ENCODE measurements at regions not wholly inside any gene's neighbourhood (a gene's known extent, or its start where the extent isn't known, plus 50 kb on each side); places are given as distances from the start of the nearest gene placed in this dataset.

DNA sequence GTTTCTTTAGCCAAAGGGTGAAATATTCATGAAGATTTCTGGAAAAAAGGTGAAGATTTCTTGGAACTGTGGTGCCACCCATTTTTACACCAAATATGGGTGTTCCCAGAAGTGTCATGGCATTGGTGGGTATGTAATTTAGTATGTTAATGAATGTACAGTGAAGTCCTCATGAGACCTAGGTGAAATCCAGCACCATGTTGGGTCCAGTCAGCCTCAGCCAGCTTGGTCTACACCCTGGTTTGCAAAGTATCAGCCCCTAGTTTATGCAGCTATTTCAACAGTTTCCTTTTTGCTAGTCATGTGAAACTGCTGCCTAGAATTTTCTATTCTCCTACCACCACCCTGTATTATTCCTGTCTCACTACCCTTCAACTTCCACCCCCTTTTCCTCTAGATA, 63.1 kb upstream of the CXADR start:
- no peak for DNase-seq (ENCODE audit: low read depth)

DNA sequence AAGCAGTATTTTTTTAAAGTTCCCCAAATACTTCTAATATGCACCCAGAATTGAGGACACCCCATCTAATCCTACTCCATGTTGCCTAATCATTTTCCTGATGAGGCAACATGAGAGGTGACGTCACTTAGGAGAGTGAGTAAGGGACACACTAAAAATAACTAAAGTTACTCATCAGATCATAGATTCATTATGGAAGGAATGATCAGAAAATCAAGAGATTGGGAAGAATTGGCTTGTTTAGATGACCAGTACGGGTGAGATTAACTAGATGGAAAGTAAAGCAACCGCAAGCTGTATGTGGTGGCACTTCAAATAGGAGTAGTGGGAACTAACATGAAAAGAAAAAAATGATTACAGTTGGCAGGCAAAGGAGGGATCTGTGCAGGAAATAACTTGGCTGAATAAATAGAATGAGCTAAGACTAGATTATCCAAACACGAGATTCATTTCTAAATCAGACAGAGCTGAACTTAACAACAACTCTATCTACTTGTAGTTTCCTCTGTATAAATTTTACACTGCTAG, 61.4 kb upstream of the CXADR start:
- no peak for DNase-seq (ENCODE audit: low read depth)

DNA sequence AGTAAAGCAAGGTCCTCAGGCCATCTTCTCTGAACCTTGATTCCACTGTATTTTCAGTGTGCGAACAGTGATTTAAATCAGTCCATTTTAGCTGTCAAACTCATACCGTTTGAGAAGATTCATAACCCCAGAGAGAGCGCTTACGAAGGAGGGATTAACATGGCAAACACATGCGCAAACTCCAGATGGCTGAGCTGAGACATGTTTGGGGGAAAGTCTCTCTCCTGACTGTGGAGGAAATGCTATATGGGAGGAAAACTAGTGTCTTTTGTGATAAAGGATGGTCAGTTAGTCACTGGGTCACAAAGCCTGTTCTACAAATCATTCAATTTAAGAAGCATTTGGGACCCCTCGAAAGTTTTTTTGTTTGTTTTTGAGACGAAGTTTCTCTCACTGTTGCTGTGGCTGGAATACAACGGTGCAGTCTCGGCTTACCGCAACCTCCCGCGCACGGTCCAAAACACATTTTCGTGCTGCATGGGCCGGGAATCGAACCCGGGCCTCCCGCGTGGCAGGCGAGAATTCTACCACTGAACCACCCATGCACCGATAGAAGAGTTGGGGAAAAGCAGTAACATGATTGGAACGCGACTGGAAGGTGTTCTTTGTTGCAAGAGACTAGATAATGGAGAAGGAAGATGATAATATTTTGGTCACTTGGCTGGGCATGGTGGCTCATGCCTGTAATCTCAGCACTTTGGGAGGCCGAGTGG, 58.4 kb upstream of the CXADR start:
- no peak for DNase-seq (ENCODE audit: low read depth)

DNA sequence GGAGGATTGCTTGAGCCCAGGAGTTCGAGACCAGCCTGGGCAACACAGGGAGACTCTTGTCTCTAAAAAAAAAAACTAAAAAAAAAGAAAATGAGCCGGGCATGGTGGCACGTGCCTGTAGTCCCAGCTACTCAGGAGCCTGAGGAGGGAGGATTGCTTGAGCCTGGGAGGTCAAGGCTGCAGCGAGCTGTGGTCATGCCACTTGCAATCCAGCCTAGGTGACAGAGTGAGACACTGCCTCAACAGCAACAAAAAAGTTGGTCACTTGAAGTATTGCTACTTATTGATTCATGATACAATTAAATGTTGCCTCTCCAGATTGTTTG, 57.9 kb upstream of the CXADR start:
- DNase-seq (ENCODE audit: low read depth) = no peak

DNA sequence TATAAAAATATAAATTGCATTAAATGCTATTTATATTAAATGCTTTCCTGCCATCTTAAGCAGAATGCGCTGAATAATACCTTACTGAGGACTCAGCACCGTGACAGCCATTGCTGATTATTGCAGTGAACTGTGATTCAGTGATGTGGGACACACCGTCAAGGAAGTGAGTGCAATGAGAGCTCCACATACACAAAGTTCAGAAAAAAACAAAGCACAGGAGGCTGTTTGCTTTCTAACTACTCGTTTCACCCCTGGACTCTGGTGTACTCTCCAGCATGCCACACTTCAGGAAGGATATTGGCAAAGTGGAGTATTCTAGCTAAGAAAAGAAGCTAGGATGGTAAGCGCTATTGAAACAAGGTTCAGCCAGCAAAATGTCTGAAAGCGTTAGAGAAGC, 57.4 kb upstream of the CXADR start:
- DNase-seq (ENCODE audit: low read depth) = no peak

DNA sequence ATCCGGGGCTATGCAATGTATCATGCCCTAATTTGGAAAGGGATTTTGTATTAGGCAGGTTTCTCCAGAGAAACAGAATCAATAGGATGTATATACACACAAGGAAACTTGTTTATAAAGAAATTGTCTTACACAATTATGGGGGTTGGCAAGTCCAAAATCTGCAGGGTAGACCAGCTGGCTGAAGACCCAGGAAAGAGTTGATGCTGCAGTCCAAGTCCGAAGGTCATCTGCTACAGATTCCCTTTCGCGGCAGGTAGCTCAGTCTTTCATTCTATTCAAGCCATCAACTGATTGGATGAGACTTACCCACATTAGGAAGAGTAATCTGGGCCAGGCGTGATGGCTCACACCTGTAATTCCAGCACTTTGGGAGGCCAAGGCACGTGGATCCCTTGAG, 54.6 kb upstream of the CXADR start:
- no peak for DNase-seq (ENCODE audit: low read depth)

DNA sequence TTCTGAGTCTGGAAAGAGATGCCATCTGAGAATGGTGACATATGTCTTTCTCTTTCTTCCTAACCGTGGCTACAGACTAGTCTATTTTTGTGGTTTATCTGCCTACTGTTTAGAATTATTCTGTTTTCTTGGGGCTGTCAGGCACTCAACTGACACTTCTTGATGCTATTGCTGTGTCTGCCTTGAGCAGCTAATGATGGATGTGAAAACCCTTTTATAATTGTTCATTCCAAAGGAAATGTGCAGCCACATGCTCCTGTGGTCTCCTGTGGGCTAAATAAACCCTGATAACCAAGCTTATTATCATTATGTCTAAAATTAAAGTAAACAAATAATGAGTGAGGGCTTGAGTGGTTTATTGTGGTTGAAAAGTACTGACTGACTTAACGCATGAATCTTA, 52.7 kb upstream of the CXADR start:
- no peak for DNase-seq (ENCODE audit: low read depth)

DNA sequence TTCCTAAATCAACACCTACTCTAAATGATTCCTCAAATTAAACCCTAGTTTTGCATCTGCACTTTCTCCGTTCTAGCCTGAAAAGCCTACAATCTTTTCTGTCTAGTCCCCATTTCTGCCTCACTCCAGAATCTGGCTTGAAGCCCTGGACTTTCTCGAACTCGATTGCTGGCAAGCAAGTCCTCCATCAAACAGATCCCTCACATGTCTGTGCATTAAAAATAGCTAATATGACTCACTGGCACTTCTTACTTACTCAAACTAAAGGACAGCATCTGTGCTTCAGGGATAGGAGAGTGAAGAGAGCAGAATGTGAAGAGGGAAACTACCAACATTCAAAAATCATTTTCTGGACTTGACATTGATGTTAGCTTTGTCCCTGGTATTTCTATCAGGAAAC, 51.8 kb upstream of the CXADR start:
- no peak for DNase-seq (ENCODE audit: low read depth)

DNA sequence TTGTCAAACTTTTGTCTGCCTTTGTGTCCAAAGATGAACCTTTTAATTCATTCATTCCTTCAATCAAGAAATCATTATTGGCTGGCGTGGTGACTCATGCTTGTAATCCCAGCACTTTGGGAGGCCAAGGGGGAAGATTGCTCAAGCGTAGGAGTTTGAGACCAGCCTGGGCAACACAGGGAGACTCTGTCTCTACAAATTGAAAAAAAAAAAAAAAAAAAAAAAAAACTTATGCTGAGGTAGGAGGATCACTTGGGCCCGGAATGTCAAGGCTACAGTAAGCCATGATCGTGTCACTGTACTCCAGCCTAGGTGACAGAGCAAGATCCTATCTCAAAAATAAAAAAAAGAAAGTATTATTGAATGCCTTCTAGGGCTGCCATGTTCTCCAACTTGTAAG, 51.3 kb upstream of the CXADR start:
- no peak for DNase-seq (ENCODE audit: low read depth)

DNA sequence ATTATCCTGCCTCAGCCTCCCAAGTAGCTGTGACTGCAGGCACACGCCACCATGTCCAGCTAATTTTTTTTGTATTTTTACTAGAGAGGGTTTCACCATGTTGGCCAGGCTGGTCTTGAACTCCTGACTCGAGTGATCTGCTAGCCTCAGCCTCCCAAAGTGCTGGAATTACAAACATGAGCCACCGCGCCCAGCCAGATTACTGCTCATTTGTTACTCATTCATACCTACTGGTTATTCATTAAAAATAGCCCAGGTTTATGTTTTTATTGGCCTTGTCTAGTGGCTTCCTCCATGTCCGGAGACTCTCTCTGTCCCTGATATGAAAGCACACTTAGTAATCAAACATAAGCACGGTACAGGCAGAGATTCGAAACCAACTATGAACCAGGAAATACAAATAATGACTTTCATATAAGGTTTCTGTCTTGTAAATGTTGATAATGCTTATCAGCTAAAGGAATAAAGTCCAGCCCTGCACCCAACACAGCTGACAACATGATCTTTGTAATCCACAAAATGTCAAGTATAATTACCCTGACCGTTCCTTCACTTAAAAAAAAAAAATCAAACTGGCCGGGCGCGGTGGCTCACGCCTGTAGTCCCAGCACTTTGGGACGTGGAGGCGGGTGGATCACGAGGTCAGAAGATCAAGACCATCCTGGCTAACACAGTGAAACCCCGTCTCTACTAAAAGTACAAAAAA, 50.4 kb upstream of the CXADR start:
- no peak for DNase-seq (ENCODE audit: low read depth)

All from stimulated activated CD8-positive, alpha-beta memory T cell treated with anti-CD3 and anti-CD28 coated beads, Interleukin-12 subunit alpha, Interleukin-12 subunit beta, amount 100 ng/mL, for 1 hour (primary cell).